B cell (primary cell): ENCODE measurements at regions not wholly inside any gene's neighbourhood (a gene's known extent, or its start where the extent isn't known, plus 50 kb on each side); places are given as distances from the start of the nearest gene placed in this dataset.

Experiments
- CTCF ChIP-seq: fragments of 200-600 bp; IDR thresholded peaks from one replicate; pipeline ENCODE4 v1.8.0; 2022; ENCODE audit warnings: antibody characterized with exemption, mild to moderate bottlenecking
- EZH2 ChIP-seq: IDR thresholded peaks from 2 replicates; pipeline ENCODE4 v1.6.1; 2012; ENCODE audit warnings: borderline replicate concordance, low read depth, mild to moderate bottlenecking, moderate library complexity, low read length; ENCODE audit not compliant: insufficient read depth, poor library complexity, severe bottlenecking

GRCh38 chr18:78087338-78087737, 837.7 kb downstream of the GALR1 start:
- TF ChIP-seq CTCF (no peak), EZH2 (no peak)
